Hepatocyte (in vitro differentiated cells): ENCODE measurements at regions not wholly inside any gene's neighbourhood (a gene's known extent, or its start where the extent isn't known, plus 50 kb on each side); places are given as distances from the start of the nearest gene placed in this dataset.

ENCODE experiments used
- DNase-seq: peaks from one replicate; pipeline ENCODE4 v3.0.0-alpha.2; 2016; ENCODE audit warnings: low spot score
- H2AFZ ChIP-seq: fragments of 200-600 bp; sonication (generic); 2 replicates; pipeline ENCODE4 v1.6.0; 2016; ENCODE audit warnings: antibody characterized with exemption, mild to moderate bottlenecking
- H3K27ac ChIP-seq: fragments of 200-600 bp; sonication (generic); 2 replicates; pipeline ENCODE4 v1.5.1; 2016; ENCODE audit warnings: mild to moderate bottlenecking
- H3K27me3 ChIP-seq: fragments of 200-600 bp; sonication (generic); 2 replicates; pipeline ENCODE4 v1.6.1; 2016
- H3K36me3 ChIP-seq: fragments of 200-600 bp; sonication (generic); replicated peaks from 2 replicates; pipeline ENCODE4 v1.5.1; 2016; ENCODE audit warnings: low read depth; ENCODE audit not compliant: insufficient read depth
- H3K4me1 ChIP-seq: fragments of 200-600 bp; sonication (generic); 2 replicates; pipeline ENCODE4 v1.5.1; 2016; ENCODE audit warnings: mild to moderate bottlenecking, moderate library complexity; ENCODE audit not compliant: insufficient read depth
- H3K4me2 ChIP-seq: fragments of 200-600 bp; sonication (generic); 2 replicates; pipeline ENCODE4 v1.6.0; 2016
- H3K4me3 ChIP-seq: fragments of 200-600 bp; sonication (generic); 2 replicates; pipeline ENCODE4 v1.5.1; 2016; ENCODE audit warnings: mild to moderate bottlenecking
- H3K79me2 ChIP-seq: fragments of 200-600 bp; sonication (generic); 2 replicates; pipeline ENCODE4 v1.6.0; 2017; ENCODE audit warnings: mild to moderate bottlenecking
- H3K9me2 ChIP-seq: fragments of 200-600 bp; sonication (generic); replicated peaks from 2 replicates; pipeline ENCODE4 v1.6.0; 2017; ENCODE audit warnings: mild to moderate bottlenecking; ENCODE audit not compliant: insufficient read depth
- H3K9me3 ChIP-seq: fragments of 200-600 bp; sonication (generic); 2 replicates; pipeline ENCODE4 v1.5.1; 2016; ENCODE audit warnings: low read depth, mild to moderate bottlenecking
- H4K20me1 ChIP-seq: fragments of 200-600 bp; sonication (generic); 2 replicates; pipeline ENCODE4 v1.6.0; 2016; ENCODE audit warnings: mild to moderate bottlenecking; ENCODE audit not compliant: insufficient read depth, poor library complexity, severe bottlenecking
- CTCF ChIP-seq: fragments of 200-600 bp; sonication (generic); IDR thresholded peaks from 2 replicates; pipeline ENCODE4 v1.5.1; 2016; ENCODE audit warnings: antibody characterized with exemption, mild to moderate bottlenecking; ENCODE audit not compliant: poor library complexity
- EZH2 ChIP-seq: fragments of 200-600 bp; sonication (generic); IDR thresholded peaks from 2 replicates; pipeline ENCODE4 v1.6.1; 2016; ENCODE audit warnings: antibody characterized with exemption, mild to moderate bottlenecking, borderline replicate concordance
- EZH2phosphoT487 ChIP-seq: fragments of 200-600 bp; sonication (generic); IDR thresholded peaks from one replicate; pipeline ENCODE4 v1.6.1; 2018; ENCODE audit warnings: antibody characterized with exemption, mild to moderate bottlenecking, low read depth, moderate library complexity; ENCODE audit not compliant: unreplicated experiment, severe bottlenecking
- WGBS: methylation state at CpG from one replicate; pipeline ENCODE4 v1.1.6; 2016; ENCODE audit warnings: low lambda C conversion rate; ENCODE audit errors: missing lambda C conversion rate; 5-methylcytosine and 5-hydroxymethylcytosine counted together

- H3K36me3 ChIP-seq: no peaks in the 10 kb centered on the region
- no peaks in the 10 kb centered on the region for H3K9me2 ChIP-seq
- peaks cover 3% of the 10 kb centered on the region for H3K27me3 ChIP-seq
- H3K9me3 ChIP-seq: no peaks in the 10 kb centered on the region
- no peaks in the 10 kb centered on the region for H3K79me2 ChIP-seq
- H3K4me3 ChIP-seq: no peak overlapping the region
- peaks cover 14% of the 10 kb centered on the region for H3K4me1 ChIP-seq
- WGBS: 50% methylated on average over 8 of the region's 8 CpGs
- H2AFZ ChIP-seq: no peak overlapping the region
- H3K27ac ChIP-seq: peak overlapping the region; percentile 47
- TF ChIP-seq CTCF (no peak), EZH2 (no peak), EZH2phosphoT487 (no peak)
- DNase-seq: peak; percentile 72
- peak overlapping the region; percentile 49 for H3K4me2 ChIP-seq
- no peaks in the 10 kb centered on the region for H4K20me1 ChIP-seq
Observed at GRCh38 chr20:46814366-46815232, 80.0 kb upstream of the EYA2 start.

- 75% methylated on average over 5 of the region's 5 CpGs for WGBS
- Histone ChIP-seq H3K27me3 (peaks cover 3% of the 10 kb centered on the region), H3K4me3 (no peak overlapping the region), H4K20me1 (no peaks in the 10 kb centered on the region), H3K9me2 (no peaks in the 10 kb centered on the region), H3K4me1 (peaks cover 10% of the 10 kb centered on the region), H3K27ac (no peak overlapping the region), H3K9me3 (no peaks in the 10 kb centered on the region), H3K4me2 (no peak overlapping the region), H3K36me3 (no peaks in the 10 kb centered on the region), H3K79me2 (no peaks in the 10 kb centered on the region), H2AFZ (no peak overlapping the region)
- no peak for TF ChIP-seq EZH2
- TF ChIP-seq CTCF: no peak
- no peak for TF ChIP-seq EZH2phosphoT487
- DNase-seq: no peak
Observed at GRCh38 chr20:46816097-46816496, 78.5 kb upstream of the EYA2 start.

GRCh38 chr20:46816886-46817638 is 77.6 kb upstream of the EYA2 start:
- Histone ChIP-seq H2AFZ (peak overlapping the region; percentile 8), H3K27ac (no peak overlapping the region), H3K4me3 (no peak overlapping the region), H3K4me2 (no peak overlapping the region), H4K20me1 (no peaks in the 10 kb centered on the region), H3K79me2 (no peaks in the 10 kb centered on the region), H3K4me1 (peaks cover 3% of the 10 kb centered on the region), H3K9me3 (no peaks in the 10 kb centered on the region), H3K27me3 (no peaks in the 10 kb centered on the region), H3K36me3 (no peaks in the 10 kb centered on the region), H3K9me2 (no peaks in the 10 kb centered on the region)
- TF ChIP-seq CTCF: no peak
- TF ChIP-seq EZH2phosphoT487: no peak
- no peak for TF ChIP-seq EZH2
- 55% methylated on average over 8 of the region's 8 CpGs for WGBS
- DNase-seq: no peak
